ENCODE measurements at regions not wholly inside any gene's neighbourhood (a gene's known extent, or its start where the extent isn't known, plus 50 kb on each side); places are given as distances from the start of the nearest gene placed in this dataset.

- TF ChIP-seq GABPB1 (CRISPR knock-in tag; IDR thresholded peaks at IDR 0.05) (no peak), PREB (CRISPR knock-in tag; IDR thresholded peaks at IDR 0.05; ENCODE audit: borderline replicate concordance) (no peak), CTCF (IDR thresholded peaks at IDR 0.05) (no peak), MXD4 (CRISPR knock-in tag; IDR thresholded peaks at IDR 0.05; ENCODE audit: borderline replicate concordance) (no peak), RORB (CRISPR knock-in tag; IDR thresholded peaks at IDR 0.05) (no peak), NR3C1 (CRISPR knock-in tag; conservative IDR thresholded peaks at IDR 0.05; ENCODE audit: low read depth) (no peak), MAX (CRISPR knock-in tag; IDR thresholded peaks at IDR 0.05) (no peak), CREB1 (CRISPR knock-in tag; IDR thresholded peaks at IDR 0.05) (no peak)
Observed at GRCh38 chrX:115902995-115903394, 267.5 kb upstream of the AGTR2 start.

All from WTC11 (cell line).